Smooth muscle cell (in vitro differentiated cells): ENCODE measurements at regions not wholly inside any gene's neighbourhood (a gene's known extent, or its start where the extent isn't known, plus 50 kb on each side); places are given as distances from the start of the nearest gene placed in this dataset.
"Not testable (repeated sequence)": the region's sequence is repeated elsewhere in the genome, so short reads cannot be mapped to it uniquely, and the experiment has no call there.

Experiments
- DNase-seq: peaks from one replicate; lab custom pipeline; 2025; ENCODE audit not compliant: unreplicated experiment; lab: John Stamatoyannopoulos, UW
- H2AFZ ChIP-seq: fragments of 200-600 bp; sonication (generic); 2 replicates; pipeline ENCODE4 v1.6.0; 2016; ENCODE audit warnings: antibody characterized with exemption, low read depth, mild to moderate bottlenecking
- H3F3A ChIP-seq: fragments of 200-600 bp; sonication (generic); 2 replicates; pipeline ENCODE4 v1.6.0; 2017; ENCODE audit warnings: antibody characterized with exemption, low read depth
- H3K27ac ChIP-seq: fragments of 200-600 bp; sonication (generic); 2 replicates; pipeline ENCODE4 v1.5.1; 2016; ENCODE audit warnings: low read depth, mild to moderate bottlenecking
- H3K27me3 ChIP-seq: fragments of 200-600 bp; sonication (generic); 2 replicates; pipeline ENCODE4 v1.6.1; 2016; ENCODE audit warnings: low read depth, mild to moderate bottlenecking
- H3K36me3 ChIP-seq: fragments of 200-600 bp; sonication (generic); 2 replicates; pipeline ENCODE4 v1.5.1; 2016; ENCODE audit warnings: low read depth
- H3K4me1 ChIP-seq: fragments of 200-600 bp; sonication (generic); 2 replicates; pipeline ENCODE4 v1.5.1; 2016; ENCODE audit warnings: low read depth
- H3K4me2 ChIP-seq: fragments of 200-600 bp; sonication (generic); 2 replicates; pipeline ENCODE4 v1.6.0; 2016; ENCODE audit warnings: mild to moderate bottlenecking
- H3K4me3 ChIP-seq: fragments of 200-600 bp; sonication (generic); 2 replicates; pipeline ENCODE4 v1.5.1; 2016; ENCODE audit warnings: mild to moderate bottlenecking
- H3K79me2 ChIP-seq: fragments of 200-600 bp; sonication (generic); 2 replicates; pipeline ENCODE4 v1.6.0; 2016; ENCODE audit warnings: low read depth, mild to moderate bottlenecking
- H3K9ac ChIP-seq: fragments of 200-600 bp; sonication (generic); 2 replicates; pipeline ENCODE4 v1.6.0; 2016; ENCODE audit warnings: low read depth
- H3K9me3 ChIP-seq: fragments of 200-600 bp; sonication (generic); replicated peaks from 2 replicates; pipeline ENCODE4 v1.5.1; 2016; ENCODE audit warnings: low read depth
- H4K20me1 ChIP-seq: fragments of 200-600 bp; sonication (generic); 2 replicates; pipeline ENCODE4 v1.6.0; 2016; ENCODE audit warnings: low read depth
- WGBS: methylation state at CpG from one replicate; pipeline ENCODE4 v1.1.7; 2016; ENCODE audit warnings: low lambda C conversion rate; 5-methylcytosine and 5-hydroxymethylcytosine counted together

- not testable (repeated sequence) for H2AFZ ChIP-seq, H3K27me3 ChIP-seq, H3K9ac ChIP-seq, DNase-seq, H3F3A ChIP-seq, H3K4me1 ChIP-seq, H3K9me3 ChIP-seq, H3K4me3 ChIP-seq, H4K20me1 ChIP-seq, H3K27ac ChIP-seq, H3K36me3 ChIP-seq, H3K79me2 ChIP-seq, H3K4me2 ChIP-seq
- WGBS, result 78% methylated on average over 4 of the region's 4 CpGs
Measured at GRCh38 chr14:105705512-105705861, 179.1 kb downstream of the TMEM121 start.

GRCh38 chr14:105705862-105706700, 179.7 kb downstream of the TMEM121 start:
- H4K20me1 ChIP-seq, H3K9ac ChIP-seq, H3K4me1 ChIP-seq, H3F3A ChIP-seq, H3K27ac ChIP-seq, H3K27me3 ChIP-seq, H3K79me2 ChIP-seq, H3K36me3 ChIP-seq, DNase-seq, H3K4me2 ChIP-seq, H3K4me3 ChIP-seq, H3K9me3 ChIP-seq, H2AFZ ChIP-seq: not testable (repeated sequence)
- 59% methylated on average over 7 of the region's 12 CpGs for WGBS

GRCh38 chr14:105706701-105707019, 180.3 kb downstream of the TMEM121 start:
- not testable (repeated sequence) for DNase-seq
- WGBS, result 83% methylated on average over 6 of the region's 8 CpGs

GRCh38 chr14:105707099-105707498, 180.7 kb downstream of the TMEM121 start:
- H3K79me2 ChIP-seq, H4K20me1 ChIP-seq, H3K4me2 ChIP-seq, H3K4me3 ChIP-seq, H3K9ac ChIP-seq, H2AFZ ChIP-seq, H3F3A ChIP-seq, H3K4me1 ChIP-seq, H3K9me3 ChIP-seq, H3K36me3 ChIP-seq, H3K27me3 ChIP-seq, DNase-seq, H3K27ac ChIP-seq: not testable (repeated sequence)
- 88% methylated on average over 23 of the region's 23 CpGs for WGBS

More at GRCh38 chr14:105706701-105707019, 180.3 kb downstream of the TMEM121 start:
- not testable (repeated sequence) for H3K36me3 ChIP-seq, H3K4me1 ChIP-seq, H3K4me2 ChIP-seq, H4K20me1 ChIP-seq, H3K79me2 ChIP-seq, H3K27me3 ChIP-seq, H3K9me3 ChIP-seq, H3K9ac ChIP-seq, H3K4me3 ChIP-seq, H2AFZ ChIP-seq, H3F3A ChIP-seq, H3K27ac ChIP-seq

- H3K4me3 ChIP-seq, H3K9me3 ChIP-seq, H3K4me2 ChIP-seq, H3K27me3 ChIP-seq, H3K4me1 ChIP-seq, H2AFZ ChIP-seq, H4K20me1 ChIP-seq, H3F3A ChIP-seq, H3K36me3 ChIP-seq, DNase-seq, H3K9ac ChIP-seq, H3K79me2 ChIP-seq, H3K27ac ChIP-seq: not testable (repeated sequence)
- WGBS, result 91% methylated on average over 18 of the region's 18 CpGs
Measured at GRCh38 chr14:105707723-105708151, 181.4 kb downstream of the TMEM121 start.

- not testable (repeated sequence) for H3K4me1 ChIP-seq, H3K4me3 ChIP-seq, H3K9ac ChIP-seq, H3K79me2 ChIP-seq, H3F3A ChIP-seq, H3K27me3 ChIP-seq, DNase-seq, H4K20me1 ChIP-seq, H3K4me2 ChIP-seq, H3K9me3 ChIP-seq, H3K27ac ChIP-seq, H3K36me3 ChIP-seq, H2AFZ ChIP-seq
- WGBS, result 91% methylated on average over 20 of the region's 24 CpGs
Measured at GRCh38 chr14:105708251-105709134, 182.1 kb downstream of the TMEM121 start.
